SIG-M5 treated with dmso at 0.1 percent for 504 hours (cell line): ENCODE measurements at regions not wholly inside any gene's neighbourhood (a gene's known extent, or its start where the extent isn't known, plus 50 kb on each side); places are given as distances from the start of the nearest gene placed in this dataset.
"Not testable (repeated sequence)": the region's sequence is repeated elsewhere in the genome, so short reads cannot be mapped to it uniquely, and the experiment has no call there.

ENCODE experiments used
- DNase-seq: peaks from one replicate; lab custom pipeline; 2025; ENCODE audit not compliant: unreplicated experiment; lab: John Stamatoyannopoulos, UW

GRCh38 chr11:101216091-101216490 lies 86.5 kb upstream of the PGR start:
- not testable (repeated sequence) for DNase-seq

DNA sequence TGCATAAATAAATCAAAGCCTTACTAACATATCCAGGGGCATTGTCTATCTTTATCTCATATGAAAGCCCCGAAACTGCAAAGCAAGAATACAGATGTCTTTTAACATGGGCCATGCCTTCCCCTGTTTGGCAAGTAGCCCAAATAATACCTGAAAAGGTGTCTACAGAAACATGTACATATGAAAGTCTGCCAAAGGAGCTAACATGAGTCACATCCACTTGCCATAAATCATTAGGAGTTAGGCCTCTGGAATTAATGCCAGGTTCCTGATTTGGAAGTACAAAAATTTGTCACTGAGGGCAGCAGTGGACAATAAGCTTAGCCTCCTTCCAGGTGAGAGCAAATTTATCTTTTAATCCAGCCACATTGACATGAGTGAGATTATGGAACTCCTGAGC lies 85.5 kb upstream of the PGR start:
- no peak for DNase-seq

- DNase-seq: no peak
These were observed 81.9 kb upstream of the PGR start for GRCh38 chr11:101211407-101211975.

- no peak for DNase-seq
These were observed 73.0 kb upstream of the PGR start for GRCh38 chr11:101202614-101203013.

DNA sequence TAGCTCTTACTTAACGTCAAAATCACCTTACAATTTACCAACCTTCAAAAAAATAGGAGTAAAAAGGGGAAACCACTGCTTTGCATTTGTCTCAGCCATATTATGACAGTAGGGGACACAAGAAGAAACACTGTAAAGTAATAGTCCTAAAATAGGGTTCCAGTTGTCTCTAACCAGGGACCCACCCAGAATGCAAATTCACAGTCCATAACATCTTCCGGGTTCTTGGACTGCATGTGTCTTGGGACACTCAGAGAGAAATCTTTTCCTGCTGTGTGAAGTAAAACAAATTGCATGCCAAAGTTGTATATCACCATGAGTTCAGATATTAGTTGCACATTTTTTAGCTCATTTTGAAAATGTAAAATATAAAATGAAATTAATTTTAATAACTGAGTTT lies 69.8 kb upstream of the PGR start:
- no peak for DNase-seq

DNA sequence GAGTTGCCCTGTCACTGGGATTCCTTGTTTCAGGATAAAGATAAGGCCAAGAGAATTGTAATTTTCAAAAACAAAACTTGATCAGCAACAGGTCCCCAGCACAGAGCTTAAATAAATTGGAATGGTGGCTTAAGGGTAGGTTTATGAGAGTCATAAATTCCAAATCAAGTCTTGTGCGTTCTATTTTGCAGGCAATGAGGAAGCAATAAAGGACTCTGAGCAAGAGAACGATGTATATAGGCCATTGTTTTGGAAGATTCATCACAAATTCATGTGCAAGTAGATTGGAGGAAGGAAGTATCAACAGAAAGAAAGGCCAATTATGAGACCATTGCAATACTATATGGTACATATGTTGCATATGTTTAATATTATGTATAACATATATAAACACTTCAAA lies 65.7 kb upstream of the PGR start:
- DNase-seq: no peak

DNA sequence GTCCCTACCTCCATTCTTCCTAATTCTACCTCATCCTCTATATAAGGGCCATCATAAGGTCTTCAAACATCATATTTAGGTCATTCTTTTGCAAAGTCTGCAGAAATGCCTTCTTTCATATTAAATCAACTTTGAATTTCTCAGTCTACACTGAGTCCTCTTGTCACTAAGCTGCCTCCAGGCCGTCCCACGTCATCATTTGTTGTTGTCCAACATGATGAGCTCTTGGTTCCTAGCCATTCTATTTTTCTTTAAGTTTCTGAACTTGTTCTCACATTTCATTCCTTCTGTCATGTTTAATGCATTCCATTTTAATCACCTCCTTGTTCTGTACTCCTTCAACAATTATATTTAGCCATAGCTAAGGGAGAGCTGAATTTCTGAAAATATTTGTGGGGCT lies 59.2 kb upstream of the PGR start:
- no peak for DNase-seq

GRCh38 chr11:101188173-101188572 lies 58.6 kb upstream of the PGR start:
- DNase-seq: no peak

DNA sequence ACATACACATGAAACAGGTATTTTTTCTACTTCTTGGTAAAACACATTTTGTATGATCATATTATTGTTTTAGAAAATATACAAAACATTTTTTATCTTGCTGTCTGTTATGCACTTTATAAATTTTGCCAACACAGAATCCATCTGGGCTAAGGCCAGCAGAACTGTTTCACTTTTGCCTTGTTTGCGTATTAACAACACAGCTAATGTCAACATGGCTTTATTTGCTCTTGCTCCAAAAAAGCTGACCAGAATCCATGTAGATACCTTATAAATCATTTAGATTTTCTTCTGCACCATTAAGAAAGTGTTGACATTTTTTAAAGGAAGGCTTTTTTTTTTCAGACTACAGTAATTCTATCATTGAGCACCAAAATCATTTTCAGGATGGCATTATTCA lies 58.1 kb upstream of the PGR start:
- no peak for DNase-seq

- DNase-seq: no peak
These were observed 56.4 kb upstream of the PGR start for GRCh38 chr11:101185985-101186384.

- no peak for DNase-seq
These were observed 52.9 kb upstream of the PGR start for GRCh38 chr11:101182467-101182866.

GRCh38 chr11:101180481-101180880 lies 50.9 kb upstream of the PGR start:
- DNase-seq: no peak
